T-helper 17 cell (primary cell): ENCODE measurements at regions not wholly inside any gene's neighbourhood (a gene's known extent, or its start where the extent isn't known, plus 50 kb on each side); places are given as distances from the start of the nearest gene placed in this dataset.

Source experiments
- ATAC-seq: fragments of 150-1000 bp; cut with Tn5 transposase; 2 replicates; pipeline ENCODE4 v1.10.0; 2021; ENCODE audit warnings: mild to moderate bottlenecking, moderate library complexity
- DNase-seq, 3 donors: peaks; one replicate each; pipeline versions ENCODE4 v3.0.0 to v3.0.0-alpha.2; 2020 to 2021
- H3K9me3 ChIP-seq: one replicate; pipeline ENCODE4 v1.7.0; 2013; ENCODE audit warnings: low read length, mild to moderate bottlenecking; ENCODE audit not compliant: control insufficient read depth, poor library complexity, severe bottlenecking
- H3K27ac Mint-ChIP-seq: one replicate; pipeline ENCODE4 v1.8.0; 2022; ENCODE audit warnings: mild to moderate bottlenecking, moderate library complexity, mixed read lengths
- H3K27me3 Mint-ChIP-seq: one replicate; pipeline ENCODE4 v1.8.0; 2022; ENCODE audit warnings: mixed read lengths
- H3K36me3 Mint-ChIP-seq: one replicate; pipeline ENCODE4 v1.8.0; 2022; ENCODE audit warnings: low read depth, mixed read lengths
- H3K4me1 Mint-ChIP-seq: one replicate; pipeline ENCODE4 v1.8.0; 2022; ENCODE audit warnings: mild to moderate bottlenecking, mixed read lengths
- H3K4me3 Mint-ChIP-seq: one replicate; pipeline ENCODE4 v1.8.0; 2022; ENCODE audit warnings: mild to moderate bottlenecking, moderate library complexity, mixed read lengths

DNA sequence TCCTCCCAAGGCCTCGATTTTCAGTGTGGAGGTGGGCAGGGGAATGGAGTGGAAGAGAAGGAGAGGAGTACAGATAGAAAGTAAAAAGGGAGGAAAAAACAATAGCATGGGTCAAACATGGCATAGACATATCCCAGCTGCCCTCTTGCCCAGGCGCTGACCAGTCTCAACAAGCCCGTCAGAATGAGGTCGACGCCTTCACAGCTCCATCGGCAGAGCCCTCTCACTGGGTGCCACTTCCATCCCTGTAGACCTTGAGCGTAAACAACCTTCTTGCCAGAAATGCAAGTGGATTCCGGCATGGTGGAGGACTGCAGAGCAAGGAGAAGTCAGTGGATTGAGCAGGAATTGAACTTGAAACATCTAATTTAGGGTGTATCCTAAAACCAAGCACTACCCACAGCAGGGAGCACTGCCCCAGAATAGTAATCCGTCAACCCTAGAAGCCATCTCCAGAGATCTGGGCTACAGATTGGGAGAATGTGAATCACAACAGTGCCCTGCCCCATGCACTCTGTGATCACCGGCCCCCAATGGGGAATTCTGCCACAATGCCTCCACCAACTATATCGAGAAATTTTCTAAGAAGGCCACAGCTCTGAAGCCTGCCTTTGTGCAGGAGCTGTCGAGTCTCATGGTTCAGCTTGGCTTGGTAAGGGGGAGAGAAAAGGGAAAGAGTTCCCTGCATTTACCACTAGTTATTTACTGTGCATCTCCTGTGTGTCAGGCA, 190.1 kb downstream of the UACA start:
- Mint-ChIP-seq H3K4me3 (no peak overlapping the region), H3K27ac (no peak overlapping the region), H3K36me3 (no peaks in the 10 kb centered on the region), H3K4me1 (no peaks in the 10 kb centered on the region), H3K27me3 (peaks cover 22% of the 10 kb centered on the region)
- ATAC-seq (no peak), DNase-seq (no peak)
- no peaks in the 10 kb centered on the region for H3K9me3 ChIP-seq

GRCh38 chr15:70569714-70570231, 193.6 kb downstream of the UACA start:
- Mint-ChIP-seq H3K4me1 (no peaks in the 10 kb centered on the region), H3K36me3 (no peaks in the 10 kb centered on the region), H3K27me3 (peaks cover 13% of the 10 kb centered on the region), H3K4me3 (no peak overlapping the region), H3K27ac (no peak overlapping the region)
- H3K9me3 ChIP-seq: no peaks in the 10 kb centered on the region
- ATAC-seq (no peak), DNase-seq (no peak)

GRCh38 chr15:70569091-70569713, 194.2 kb downstream of the UACA start:
- Mint-ChIP-seq H3K4me3 (no peak overlapping the region), H3K36me3 (no peaks in the 10 kb centered on the region), H3K27me3 (peaks cover 13% of the 10 kb centered on the region), H3K27ac (no peak overlapping the region), H3K4me1 (no peaks in the 10 kb centered on the region)
- DNase-seq: no peak
- H3K9me3 ChIP-seq: no peaks in the 10 kb centered on the region
- no peak for ATAC-seq

DNA sequence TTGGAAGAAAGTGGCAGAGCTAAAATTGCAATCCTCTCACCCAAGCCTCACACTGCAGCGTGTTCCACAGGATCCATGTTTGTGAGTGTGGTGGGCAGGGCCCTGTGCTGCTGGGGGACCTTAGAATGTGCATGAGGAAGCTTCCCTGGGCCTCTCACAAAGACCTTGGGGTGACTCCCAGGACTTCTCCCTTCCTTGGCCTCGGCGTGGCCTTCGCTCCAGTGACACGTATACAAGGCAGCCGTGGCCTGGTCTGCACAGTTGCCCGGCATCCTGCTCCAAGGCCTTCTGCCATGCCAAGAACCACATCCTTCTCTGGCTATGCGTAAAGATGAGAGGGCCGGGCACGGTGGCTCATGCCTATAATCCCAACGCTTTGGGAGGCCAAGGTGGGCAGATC, 196.4 kb downstream of the UACA start:
- DNase-seq (no peak), ATAC-seq (no peak)
- Mint-ChIP-seq H3K27ac (no peak overlapping the region), H3K36me3 (no peaks in the 10 kb centered on the region), H3K4me3 (no peak overlapping the region), H3K27me3 (peaks cover under 1% of the 10 kb centered on the region), H3K4me1 (peaks cover 2% of the 10 kb centered on the region)
- no peaks in the 10 kb centered on the region for H3K9me3 ChIP-seq

- Mint-ChIP-seq H3K4me3 (no peak overlapping the region), H3K27me3 (no peaks in the 10 kb centered on the region), H3K4me1 (peaks cover 9% of the 10 kb centered on the region), H3K27ac (no peak overlapping the region), H3K36me3 (no peaks in the 10 kb centered on the region)
- DNase-seq (no peak), ATAC-seq (no peak)
- H3K9me3 ChIP-seq: no peaks in the 10 kb centered on the region
These were observed 197.1 kb downstream of the UACA start for GRCh38 chr15:70566047-70566835.

DNA sequence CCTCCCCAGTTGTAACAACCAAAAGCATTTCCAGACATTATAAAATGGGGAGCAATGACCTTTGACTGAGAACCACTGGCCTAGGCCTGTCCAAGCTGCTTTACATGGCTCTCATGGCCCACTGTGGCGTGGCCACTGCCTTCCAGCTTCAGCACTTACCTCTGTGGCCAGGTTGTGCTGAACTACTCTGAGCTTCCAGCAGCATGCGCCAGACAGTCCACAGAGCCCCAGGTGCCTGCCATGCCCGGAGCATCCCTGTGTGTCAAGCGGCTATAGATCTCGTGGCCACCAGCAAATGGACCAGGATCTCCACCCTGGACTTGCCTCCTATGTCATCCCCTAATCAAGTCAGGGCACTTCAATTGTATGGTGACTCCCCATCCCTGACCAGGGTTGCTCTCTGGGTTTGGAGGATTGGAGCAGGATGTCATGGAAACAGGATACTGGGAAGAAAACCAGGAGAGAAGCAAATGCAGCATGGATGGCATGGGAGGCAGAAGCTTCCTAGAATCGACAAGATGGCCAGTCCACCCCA, 199.7 kb downstream of the UACA start:
- Mint-ChIP-seq H3K27ac (peak overlapping the region; percentile 21), H3K27me3 (no peaks in the 10 kb centered on the region), H3K4me3 (no peak overlapping the region), H3K4me1 (peaks cover 18% of the 10 kb centered on the region), H3K36me3 (no peaks in the 10 kb centered on the region)
- H3K9me3 ChIP-seq: no peaks in the 10 kb centered on the region
- no peak for ATAC-seq
- no peak for DNase-seq

DNA sequence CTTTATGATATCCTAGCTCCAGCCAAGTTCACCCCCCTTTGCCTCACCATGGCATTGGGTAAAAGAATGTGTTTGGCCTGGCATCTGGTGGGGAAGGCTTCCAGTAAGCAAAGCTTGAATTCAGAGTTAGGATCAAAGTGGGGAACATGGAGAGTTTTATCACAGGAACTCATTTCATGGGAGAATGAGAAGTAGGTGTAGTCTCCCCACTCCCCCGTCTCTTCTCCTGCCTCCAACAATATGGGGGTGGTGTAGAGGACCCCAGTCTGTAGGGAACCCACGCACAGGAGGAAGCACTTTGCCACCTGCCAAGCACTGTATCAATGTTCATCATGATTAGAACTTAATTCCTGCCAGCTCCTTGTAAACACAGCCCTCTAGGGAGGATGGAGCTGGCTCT, 200.5 kb downstream of the UACA start:
- Mint-ChIP-seq H3K27ac (peak overlapping the region; percentile 21), H3K4me3 (no peak overlapping the region), H3K27me3 (no peaks in the 10 kb centered on the region), H3K4me1 (peaks cover 18% of the 10 kb centered on the region), H3K36me3 (no peaks in the 10 kb centered on the region)
- H3K9me3 ChIP-seq: no peaks in the 10 kb centered on the region
- ATAC-seq (no peak), DNase-seq (no peak)

- H3K36me3 Mint-ChIP-seq: no peaks in the 10 kb centered on the region
- ATAC-seq (no peak), DNase-seq (no peak)
- no peaks in the 10 kb centered on the region for H3K27me3 Mint-ChIP-seq
- H3K4me3 Mint-ChIP-seq: no peak overlapping the region
- peak overlapping the region; percentile 24 for H3K27ac Mint-ChIP-seq
- no peaks in the 10 kb centered on the region for H3K9me3 ChIP-seq
- H3K4me1 Mint-ChIP-seq: peaks cover 18% of the 10 kb centered on the region
These were observed 201.5 kb downstream of the UACA start for GRCh38 chr15:70561885-70562284.

DNA sequence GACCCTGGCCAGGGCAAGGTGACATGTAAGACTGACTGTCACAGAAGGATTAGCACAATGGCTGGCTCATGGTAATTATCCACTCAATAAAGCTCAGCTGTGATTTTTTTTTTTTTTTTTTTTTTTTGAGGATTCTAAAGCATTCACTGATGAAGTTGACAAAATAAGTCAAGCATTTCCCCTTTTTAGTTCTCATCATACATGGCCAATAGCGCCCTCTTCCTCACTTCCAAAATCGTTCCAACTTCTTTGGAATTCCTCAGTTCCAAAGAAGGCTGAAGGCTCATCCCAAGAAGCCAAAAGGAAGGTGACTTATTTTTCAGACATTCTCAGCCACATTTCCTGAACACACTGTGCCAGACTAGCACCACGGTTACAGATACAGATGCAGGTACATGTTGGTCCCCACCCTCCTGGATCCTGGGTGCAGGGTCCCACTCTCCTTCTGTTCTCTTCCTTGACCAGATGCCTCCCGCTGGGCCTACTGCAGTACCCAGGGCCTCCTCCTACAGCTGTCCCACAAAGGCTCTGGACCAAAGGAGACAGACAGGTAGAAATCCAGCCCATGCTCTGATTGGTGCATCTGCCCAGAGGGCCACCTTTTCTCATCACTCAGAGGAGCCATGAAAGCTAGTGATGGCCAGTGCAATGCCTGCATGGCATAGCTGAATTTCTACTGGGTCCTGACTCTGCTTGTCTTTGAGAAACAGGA, 202.6 kb downstream of the UACA start:
- Mint-ChIP-seq H3K27ac (no peak overlapping the region), H3K4me1 (peaks cover 18% of the 10 kb centered on the region)

DNA sequence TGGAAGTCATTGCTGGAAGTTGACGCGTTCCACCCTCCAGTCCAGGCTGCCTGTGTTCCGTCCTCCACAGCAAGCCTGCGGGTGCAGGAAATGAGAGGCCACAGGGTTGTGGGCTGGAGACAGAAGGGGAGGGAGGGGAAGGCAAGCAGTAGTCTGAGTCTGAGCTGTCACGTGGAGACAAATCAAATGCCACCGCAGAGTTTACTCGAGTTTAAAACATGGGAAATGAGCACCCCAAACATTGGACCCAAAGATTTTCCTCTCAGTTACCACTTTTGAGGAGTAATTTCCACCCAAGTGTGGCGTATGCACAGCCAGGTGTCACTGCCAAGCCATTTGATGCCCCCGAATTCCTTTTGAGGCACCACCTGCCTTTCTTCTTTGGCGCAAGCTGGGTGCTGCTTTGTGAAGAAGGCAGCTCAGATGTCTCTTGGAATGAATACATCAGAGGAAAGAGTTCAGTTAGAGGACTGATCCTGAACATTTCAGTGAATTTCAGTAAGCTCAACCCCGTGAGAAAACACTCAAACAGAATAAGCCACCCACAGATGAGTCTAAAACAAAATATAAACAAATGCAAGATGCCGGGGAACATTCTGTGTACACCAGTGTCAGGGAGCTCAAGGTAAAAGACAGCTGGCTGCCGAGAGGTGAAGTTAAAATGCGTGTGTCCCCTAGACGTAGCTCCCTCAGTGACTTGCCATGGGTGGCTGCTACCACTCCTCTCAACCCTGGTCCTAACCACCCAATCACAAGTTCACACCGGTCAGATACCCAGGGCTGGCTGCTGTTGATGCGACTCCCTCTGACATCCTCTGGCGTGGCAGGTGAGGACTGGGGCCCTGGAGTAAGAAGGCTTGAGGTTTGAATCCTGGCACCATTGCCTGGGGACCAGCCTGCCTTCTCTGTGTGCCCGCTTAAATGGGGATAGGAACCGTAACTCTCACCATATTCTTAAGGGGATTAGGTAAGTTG, 203.8 kb downstream of the UACA start:
- DNase-seq (peak; percentile 21 to 48 (median 39)), ATAC-seq (peak; percentile 96)
- H3K27ac Mint-ChIP-seq: no peak overlapping the region
- no peaks in the 10 kb centered on the region for H3K27me3 Mint-ChIP-seq
- no peaks in the 10 kb centered on the region for H3K9me3 ChIP-seq
- no peaks in the 10 kb centered on the region for H3K36me3 Mint-ChIP-seq
- H3K4me3 Mint-ChIP-seq: no peak overlapping the region
- H3K4me1 Mint-ChIP-seq: peaks cover 18% of the 10 kb centered on the region

More for the DNA sequence above, 202.6 kb downstream of the UACA start:
- H3K27me3 Mint-ChIP-seq: no peaks in the 10 kb centered on the region
- no peak for DNase-seq
- no peak overlapping the region for H3K4me3 Mint-ChIP-seq
- no peak for ATAC-seq
- H3K9me3 ChIP-seq: no peaks in the 10 kb centered on the region
- H3K36me3 Mint-ChIP-seq: no peaks in the 10 kb centered on the region

DNA sequence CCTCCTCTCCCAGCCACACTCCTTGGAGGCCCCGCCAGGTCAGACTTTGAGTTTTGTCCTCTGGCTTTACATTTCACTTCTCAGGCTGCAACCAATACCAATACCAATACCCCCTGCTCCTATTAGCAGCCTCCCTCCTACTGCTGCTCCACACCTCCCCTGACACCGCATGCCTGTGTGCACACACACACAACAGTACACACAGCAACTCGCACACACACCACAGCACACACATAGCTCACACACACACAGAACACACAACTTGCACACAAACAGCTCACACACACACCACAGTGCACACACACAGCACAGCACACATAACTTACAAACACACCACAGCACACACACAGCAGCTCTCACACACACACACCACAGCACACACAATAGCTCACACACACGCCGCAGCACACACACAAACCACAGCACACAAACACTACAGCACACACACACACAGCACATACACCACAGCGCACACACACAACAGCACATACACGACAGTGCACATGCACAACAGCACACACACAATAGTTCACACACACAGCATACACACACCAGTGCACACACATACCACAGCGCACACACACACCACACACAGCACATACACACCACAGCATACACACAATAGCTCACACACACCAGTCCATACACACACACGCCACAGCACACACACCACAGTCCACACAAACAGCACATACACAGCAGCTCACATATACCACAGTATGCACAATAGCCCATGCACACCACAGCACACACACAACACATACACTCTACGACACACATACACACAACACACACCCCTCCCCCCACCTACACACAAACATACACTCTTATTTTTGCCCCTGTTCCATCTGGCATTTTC, 204.7 kb downstream of the UACA start:
- peaks cover 18% of the 10 kb centered on the region for H3K4me1 Mint-ChIP-seq
- no peak overlapping the region for H3K27ac Mint-ChIP-seq
- no peak overlapping the region for H3K4me3 Mint-ChIP-seq
- DNase-seq (no peak), ATAC-seq (peak; percentile 44)
- H3K36me3 Mint-ChIP-seq: no peaks in the 10 kb centered on the region
- H3K27me3 Mint-ChIP-seq: no peaks in the 10 kb centered on the region
- no peaks in the 10 kb centered on the region for H3K9me3 ChIP-seq
